Peyer's patch (tissue), 4 donors: ENCODE measurements at regions not wholly inside any gene's neighbourhood (a gene's known extent, or its start where the extent isn't known, plus 50 kb on each side); places are given as distances from the start of the nearest gene placed in this dataset.

Source experiments
- DNase-seq, 3 donors: peaks; one replicate each; pipeline ENCODE4 v3.0.0-alpha.2; 2017 to 2019
- H3K27ac ChIP-seq, 4 donors: fragments of 200-600 bp; sonication (generic); one replicate each; pipeline ENCODE4 v1.5.1; 2016 to 2019
- H3K27me3 ChIP-seq, 2 donors: fragments of 200-600 bp; sonication (generic); one replicate each; pipeline ENCODE4 v1.5.1; 2019
- H3K36me3 ChIP-seq, 3 donors: fragments of 200-600 bp; sonication (generic); one replicate each; pipeline ENCODE4 v1.5.1; 2016 to 2019
- H3K4me1 ChIP-seq, 4 donors: fragments of 200-600 bp; sonication (generic); one replicate each; pipeline ENCODE4 v1.5.1; 2016 to 2019
- H3K4me3 ChIP-seq, 4 donors: fragments of 200-600 bp; sonication (generic); 1 replicate in 3 of 4; 2 replicates in 1 of 4; pipeline ENCODE4 v1.5.1; 2016 to 2019; ENCODE audit warnings: mild to moderate bottlenecking in 1 of 4
- H3K9me3 ChIP-seq, 4 donors: fragments of 200-600 bp; sonication (generic); one replicate each; pipeline ENCODE4 v1.5.1; 2016 to 2019; ENCODE audit warnings: mild to moderate bottlenecking in 1 of 4
- CTCF ChIP-seq, 6 experiments: fragments of 450-650 bp in 4 of 6; fragments of 200-600 bp in 2 of 6; sonication (generic) in 1 of 6; IDR thresholded peaks; one replicate each; pipeline ENCODE4 v1.5.1; 2017 to 2019; ENCODE audit warnings: antibody characterized with exemption in 6 of 6, mild to moderate bottlenecking in 3 of 6, moderate library complexity in 1 of 6
- POLR2A ChIP-seq, 2 donors: fragments of 450-650 bp; IDR thresholded peaks; one replicate each; pipeline ENCODE4 v1.5.1; 2017; ENCODE audit warnings: antibody characterized with exemption in 2 of 2, mild to moderate bottlenecking in 2 of 2, moderate library complexity in 2 of 2

GRCh38 chr10:107814865-107815487 lies 650.5 kb upstream of the SORCS1 start:
- H3K9me3 ChIP-seq = no peaks in the 10 kb centered on the region
- TF ChIP-seq POLR2A (IDR thresholded peaks at IDR 0.05) = no peak
- peak in 4 of 6 experiments; percentile 44 to 66 (median 63) for TF ChIP-seq CTCF (IDR thresholded peaks at IDR 0.05)
- no peak overlapping the region for H3K27ac ChIP-seq
- peak in 2 of 3 donors; percentile 17 to 72 for DNase-seq
- H3K4me3 ChIP-seq = no peak overlapping the region
- H3K27me3 ChIP-seq = no peaks in the 10 kb centered on the region
- H3K4me1 ChIP-seq = no peaks in the 10 kb centered on the region
- H3K36me3 ChIP-seq = no peaks in the 10 kb centered on the region

GRCh38 chr10:107813451-107814162 lies 649.1 kb upstream of the SORCS1 start:
- Histone ChIP-seq H3K36me3 (no peaks in the 10 kb centered on the region), H3K27ac (no peak overlapping the region), H3K4me3 (no peak overlapping the region), H3K27me3 (no peaks in the 10 kb centered on the region), H3K9me3 (no peaks in the 10 kb centered on the region), H3K4me1 (no peaks in the 10 kb centered on the region)
- no peak for TF ChIP-seq CTCF (IDR thresholded peaks at IDR 0.05)
- TF ChIP-seq POLR2A (IDR thresholded peaks at IDR 0.05) = no peak
- DNase-seq = peak in 1 of 3 donors; percentile 45

GRCh38 chr10:107809889-107810288 lies 645.4 kb upstream of the SORCS1 start:
- TF ChIP-seq POLR2A (IDR thresholded peaks at IDR 0.05) = no peak
- TF ChIP-seq CTCF (IDR thresholded peaks at IDR 0.05) = no peak
- no peaks in the 10 kb centered on the region for H3K27me3 ChIP-seq

GRCh38 chr10:107807836-107808235 lies 643.3 kb upstream of the SORCS1 start:
- TF ChIP-seq POLR2A (IDR thresholded peaks at IDR 0.05) (no peak), CTCF (IDR thresholded peaks at IDR 0.05) (no peak)
- Histone ChIP-seq H3K27me3 (no peaks in the 10 kb centered on the region), H3K4me1 (no peaks in the 10 kb centered on the region), H3K9me3 (no peaks in the 10 kb centered on the region), H3K4me3 (no peak overlapping the region), H3K36me3 (no peaks in the 10 kb centered on the region), H3K27ac (no peak overlapping the region)
- DNase-seq = no peak

More at GRCh38 chr10:107809889-107810288, 645.4 kb upstream of the SORCS1 start:
- no peaks in the 10 kb centered on the region for H3K36me3 ChIP-seq
- no peaks in the 10 kb centered on the region for H3K9me3 ChIP-seq
- DNase-seq = no peak
- H3K4me1 ChIP-seq = no peaks in the 10 kb centered on the region
- H3K4me3 ChIP-seq = no peak overlapping the region
- no peak overlapping the region for H3K27ac ChIP-seq

GRCh38 chr10:107806026-107806425 lies 641.5 kb upstream of the SORCS1 start:
- Histone ChIP-seq H3K27ac (no peak overlapping the region), H3K4me3 (no peak overlapping the region), H3K4me1 (no peaks in the 10 kb centered on the region), H3K36me3 (no peaks in the 10 kb centered on the region), H3K27me3 (no peaks in the 10 kb centered on the region), H3K9me3 (no peaks in the 10 kb centered on the region)
- no peak for DNase-seq
- TF ChIP-seq POLR2A (IDR thresholded peaks at IDR 0.05) (no peak), CTCF (IDR thresholded peaks at IDR 0.05) (no peak)
